Common myeloid progenitor, CD34-positive (primary cell): ENCODE measurements at regions not wholly inside any gene's neighbourhood (a gene's known extent, or its start where the extent isn't known, plus 50 kb on each side); places are given as distances from the start of the nearest gene placed in this dataset.

Experiments used
- CTCF ChIA-PET: fragments of 350-600 bp; sonication (Branson Sonifier 250); formaldehyde crosslinking; loops from one replicate; lab custom pipeline; 2021; ENCODE audit warnings: antibody characterized with exemption; lab: Charles Lee
- POLR2A ChIA-PET: fragments of 350-600 bp; sonication (Branson Sonifier 250); formaldehyde crosslinking; loops from one replicate; lab custom pipeline; 2021; ENCODE audit warnings: antibody characterized with exemption; lab: Charles Lee
- DNase-seq, 3 donors: peaks; one replicate each; pipeline versions ENCODE4 v3.0.0 to v3.0.0-alpha.2; 2013
- H3K27ac ChIP-seq, 2 experiments: 1 replicate in 1 of 2; 2 replicates in 1 of 2; pipeline ENCODE4 v1.7.0; 2013; ENCODE audit warnings: inconsistent platforms in 2 of 2, low read length in 2 of 2, mild to moderate bottlenecking in 2 of 2, low read depth in 1 of 2, moderate library complexity in 1 of 2; ENCODE audit not compliant: severe bottlenecking in 2 of 2, insufficient read depth in 1 of 2, poor library complexity in 1 of 2
- H3K27me3 ChIP-seq, 5 experiments: replicated peaks in 2 of 5; 1 replicate in 3 of 5; 2 replicates in 2 of 5; pipeline versions ENCODE4 v1.6.1 to v1.7.0; 2013; ENCODE audit warnings: low read length in 4 of 5, mild to moderate bottlenecking in 2 of 5, moderate library complexity in 2 of 5, inconsistent platforms in 1 of 5; ENCODE audit not compliant: insufficient read depth in 5 of 5, control insufficient read depth in 4 of 5
- H3K36me3 ChIP-seq, 4 experiments: 1 replicate in 2 of 4; 2 replicates in 2 of 4; pipeline versions ENCODE4 v1.6.1 to v1.7.0; 2013; ENCODE audit warnings: low read length in 3 of 4, control low read depth in 1 of 4, mild to moderate bottlenecking in 1 of 4; ENCODE audit not compliant: control insufficient read depth in 4 of 4, insufficient read depth in 4 of 4
- H3K4me1 ChIP-seq, 4 experiments: 1 replicate in 3 of 4; 2 replicates in 1 of 4; pipeline versions ENCODE4 v1.6.1 to v1.7.1; 2013; ENCODE audit warnings: low read length in 3 of 4, mild to moderate bottlenecking in 3 of 4, control low read depth in 1 of 4, inconsistent platforms in 1 of 4, moderate library complexity in 1 of 4; ENCODE audit not compliant: control insufficient read depth in 4 of 4, insufficient read depth in 4 of 4; ENCODE audit errors: control extremely low read depth in 1 of 4
- H3K4me3 ChIP-seq, 7 experiments: 1 replicate in 4 of 7; 2 replicates in 3 of 7; pipeline versions ENCODE4 v1.5.1 to v1.7.0; 2013; ENCODE audit warnings: mild to moderate bottlenecking in 7 of 7, low read length in 6 of 7, moderate library complexity in 6 of 7, inconsistent platforms in 2 of 7, low read depth in 2 of 7, control low read depth in 1 of 7; ENCODE audit not compliant: insufficient read depth in 4 of 7, control insufficient read depth in 1 of 7; ENCODE audit errors: extremely low read depth in 1 of 7
- H3K9me3 ChIP-seq, 5 experiments: 1 replicate in 4 of 5; 2 replicates in 1 of 5; pipeline versions ENCODE4 v1.6.1 to v1.7.1; 2013; ENCODE audit warnings: low read length in 4 of 5, mild to moderate bottlenecking in 2 of 5, inconsistent platforms in 1 of 5, low read depth in 1 of 5, moderate library complexity in 1 of 5; ENCODE audit not compliant: control insufficient read depth in 4 of 5, insufficient read depth in 2 of 5; ENCODE audit errors: control extremely low read depth in 1 of 5
- WGBS: methylation state at CpG from one replicate; pipeline ENCODE4 v1.1.5; 2013; ENCODE audit not compliant: insufficient coverage; 5-methylcytosine and 5-hydroxymethylcytosine counted together

DNA sequence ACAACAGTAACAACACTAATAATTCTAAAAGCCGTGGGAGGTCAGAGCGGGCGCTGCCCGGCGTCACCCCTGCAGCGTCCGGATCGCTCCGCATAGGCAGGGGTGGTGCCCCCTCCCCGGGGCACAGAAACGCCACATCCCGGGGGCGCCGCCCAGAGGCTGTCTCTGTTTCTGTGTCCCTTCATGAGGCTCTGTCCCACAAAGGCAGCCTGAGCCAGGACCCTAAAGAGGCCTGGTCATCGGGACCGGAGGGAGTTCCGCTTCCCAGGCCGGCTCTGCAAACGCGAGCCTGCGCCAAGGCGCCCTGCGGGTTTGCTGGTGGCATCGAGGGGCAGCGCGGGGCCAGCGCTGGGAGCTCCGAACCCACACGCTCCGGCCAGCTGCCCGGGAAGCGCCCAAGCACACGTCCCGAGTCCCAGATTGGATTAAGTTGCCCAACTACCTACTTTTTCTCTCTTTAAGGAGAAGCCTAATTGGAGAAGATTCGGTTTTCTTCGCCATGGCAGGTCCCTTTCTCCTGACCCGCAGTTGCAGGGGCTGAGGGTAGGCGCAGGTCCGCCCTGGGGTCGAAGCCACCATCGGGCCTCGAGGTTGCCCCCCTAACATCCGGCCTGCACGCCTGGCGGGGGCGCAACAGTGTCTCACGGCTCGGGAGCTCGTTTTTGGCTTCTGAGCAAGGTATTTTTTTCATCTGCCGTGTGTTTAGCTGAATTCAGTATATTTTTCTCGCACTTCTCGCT lies 421.7 kb downstream of the VRK1 start:
- WGBS: under 1% methylated on average over 50 of the region's 52 CpGs
- H3K4me3 ChIP-seq: peak overlapping the region; percentile 23 to 81 (median 67)
- peaks cover 0 to 23% (median 0%) of the 10 kb centered on the region in 5 experiments for H3K27me3 ChIP-seq
- ChIA-PET CTCF (interaction anchor here (1.0 to 1.2 kb wide), 4 partner anchors 20 to 110 kb away, joined by 3 read pairs; no protein-coding TSS in a partner anchor), POLR2A (no interaction called here)
- H3K9me3 ChIP-seq: no peaks in the 10 kb centered on the region
- H3K36me3 ChIP-seq: no peaks in the 10 kb centered on the region
- peak; percentile 25 to 50 (median 28) for DNase-seq
- peaks cover 3 to 45% (median 35%) of the 10 kb centered on the region in 4 experiments for H3K4me1 ChIP-seq
- H3K27ac ChIP-seq: no peak overlapping the region

DNA sequence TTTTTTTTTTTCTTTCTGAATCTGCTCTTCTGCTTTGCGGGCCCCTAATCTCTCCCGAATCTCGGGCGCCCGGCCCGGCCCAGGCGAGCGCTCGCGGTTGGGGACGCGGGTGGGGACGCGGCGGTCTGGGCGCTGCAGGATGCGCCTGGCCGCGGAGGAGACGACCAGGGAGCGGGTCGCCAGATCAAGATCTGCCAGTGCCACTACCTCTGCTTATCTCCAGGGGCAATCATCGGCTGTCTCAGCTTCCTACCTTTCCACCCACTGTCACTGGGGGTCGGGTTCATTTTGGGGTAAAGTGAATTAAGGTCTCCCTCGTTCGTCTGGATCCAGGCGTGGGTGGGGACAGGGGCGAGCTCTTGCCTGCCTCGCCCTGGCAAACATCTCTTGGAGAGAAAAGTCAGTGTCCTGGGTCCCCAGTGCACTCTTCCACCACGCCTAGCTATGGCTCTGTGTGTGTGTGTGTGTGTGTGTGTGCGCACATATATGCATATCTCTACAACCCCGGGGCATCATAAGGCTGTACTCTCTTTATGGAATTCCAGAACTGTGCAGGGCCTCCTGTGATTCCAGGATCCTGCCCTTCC lies 422.3 kb downstream of the VRK1 start:
- Histone ChIP-seq H3K4me3 (peak overlapping the region in 6 of 7 experiments; percentile 55 to 81 (median 68)), H3K27ac (no peak overlapping the region), H3K36me3 (no peaks in the 10 kb centered on the region), H3K4me1 (peaks cover 3 to 48% (median 38%) of the 10 kb centered on the region in 4 experiments), H3K9me3 (no peaks in the 10 kb centered on the region), H3K27me3 (peaks cover 0 to 23% (median 0%) of the 10 kb centered on the region in 5 experiments)
- WGBS: 3% methylated on average over 23 of the region's 32 CpGs
- peak; percentile 10 to 61 (median 47) for DNase-seq
- ChIA-PET POLR2A (no interaction called here), CTCF (interaction anchor here (1.0 to 1.2 kb wide), 3 partner anchors 20 to 110 kb away, joined by 3 read pairs; no protein-coding TSS in a partner anchor)

DNA sequence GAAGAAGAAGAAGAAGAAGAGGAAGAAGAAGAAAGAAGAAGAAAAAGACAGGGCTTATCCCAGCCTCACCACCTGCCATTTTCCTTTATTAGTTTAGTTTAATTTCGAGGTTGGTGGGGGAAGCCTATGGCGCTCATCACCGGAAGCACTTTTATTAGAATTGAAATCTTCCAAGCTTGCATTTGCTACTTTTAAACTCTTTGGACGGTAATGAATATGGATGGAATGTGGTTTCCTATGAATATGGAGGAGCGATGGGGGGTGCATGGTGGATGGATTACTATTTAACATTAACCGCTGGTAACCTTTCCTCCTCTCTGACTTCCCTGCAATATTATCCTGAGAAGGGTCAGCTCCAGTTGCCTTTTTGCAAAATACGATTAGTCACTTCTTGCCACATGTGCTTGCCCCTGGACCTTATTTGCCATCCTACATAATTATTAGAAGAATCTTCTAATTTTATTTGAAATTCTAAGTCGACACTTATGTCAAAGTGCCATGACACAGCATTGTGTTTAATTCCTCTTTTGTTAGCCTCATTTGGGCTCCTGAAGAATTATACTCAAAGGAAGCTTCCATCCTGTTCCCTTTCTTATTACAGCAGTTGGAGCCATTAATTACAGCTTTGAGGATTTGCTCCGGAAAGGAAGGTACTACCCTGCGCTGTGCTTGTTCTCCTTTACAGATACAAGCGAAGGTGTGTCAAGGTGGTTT lies 424.5 kb downstream of the VRK1 start:
- peaks cover 0 to 23% (median 0%) of the 10 kb centered on the region in 5 experiments for H3K27me3 ChIP-seq
- CTCF ChIA-PET: interaction anchor here (1.0 to 2.6 kb wide), 3 partner anchors 27 to 52 kb away, joined by 3 to 8 read pairs (median 3); no protein-coding TSS in a partner anchor

DNA sequence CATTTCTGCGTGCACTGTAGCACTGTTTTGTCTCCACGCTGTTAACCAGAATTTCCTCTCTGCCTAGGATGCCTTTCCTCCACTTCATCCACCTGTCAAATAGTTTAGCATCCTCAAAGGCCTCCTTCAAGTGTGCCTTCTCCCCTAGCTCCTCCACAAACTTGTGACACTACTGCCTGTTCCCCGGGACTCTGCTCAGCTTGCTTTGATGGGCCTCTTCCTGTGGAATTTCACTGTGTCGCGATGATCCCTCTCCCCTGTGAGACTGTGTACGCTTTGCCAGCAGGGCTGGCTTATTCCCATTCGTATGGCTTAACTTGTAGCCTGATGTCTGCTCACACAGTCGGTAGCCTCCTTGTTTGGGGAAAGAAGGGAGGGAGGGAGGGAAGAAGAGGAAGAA lies 426.8 kb downstream of the VRK1 start:
- Histone ChIP-seq H3K27me3 (peaks cover 0 to 14% (median 1%) of the 10 kb centered on the region in 5 experiments), H3K4me1 (peaks cover 3 to 30% (median 21%) of the 10 kb centered on the region in 4 experiments), H3K36me3 (no peaks in the 10 kb centered on the region), H3K4me3 (no peak overlapping the region), H3K9me3 (no peaks in the 10 kb centered on the region), H3K27ac (no peak overlapping the region)
- ChIA-PET POLR2A (no interaction called here), CTCF (interaction anchor here (2.6 kb wide), 1 partner anchor 25 kb away, joined by 8 read pairs; no protein-coding TSS in a partner anchor)
- DNase-seq: no peak
- WGBS: 44% methylated on average over 3 of the region's 8 CpGs

More for the DNA sequence above, 424.5 kb downstream of the VRK1 start:
- Histone ChIP-seq H3K4me1 (peaks cover 3 to 48% (median 38%) of the 10 kb centered on the region in 4 experiments), H3K9me3 (no peaks in the 10 kb centered on the region), H3K4me3 (no peak overlapping the region), H3K36me3 (no peaks in the 10 kb centered on the region), H3K27ac (no peak overlapping the region)
- POLR2A ChIA-PET: no interaction called here
- 54% methylated on average over 8 of the region's 11 CpGs for WGBS
- peak; percentile 11 to 55 (median 50) for DNase-seq

DNA sequence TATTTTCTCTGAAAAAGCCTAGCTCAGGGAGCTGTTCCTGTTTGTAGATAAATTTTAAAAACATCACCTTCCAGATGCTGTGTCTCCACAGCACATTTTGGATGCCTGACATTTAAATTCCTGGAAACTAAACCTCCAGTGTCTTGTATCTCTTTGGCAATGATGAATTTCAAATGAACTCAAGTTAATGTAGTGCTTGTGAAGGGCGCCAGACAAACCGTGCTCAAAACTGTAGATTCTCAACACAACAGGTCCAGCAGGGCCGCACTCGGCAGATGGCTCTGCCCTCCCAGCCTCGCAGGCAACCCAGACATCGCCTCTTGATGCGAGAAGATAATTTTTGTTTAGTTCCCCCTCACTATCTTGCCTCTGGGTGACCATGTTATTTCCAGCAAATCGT lies 432.9 kb downstream of the VRK1 start:
- no peak overlapping the region for H3K27ac ChIP-seq
- CTCF ChIA-PET: no interaction called here
- H3K4me1 ChIP-seq: peaks cover 0 to 2% (median 0%) of the 10 kb centered on the region in 4 experiments
- 100% methylated on average over 5 of the region's 8 CpGs for WGBS
- POLR2A ChIA-PET: no interaction called here
- peaks cover 0 to 2% (median 0%) of the 10 kb centered on the region in 5 experiments for H3K27me3 ChIP-seq
- no peaks in the 10 kb centered on the region for H3K36me3 ChIP-seq
- no peak overlapping the region for H3K4me3 ChIP-seq
- DNase-seq: no peak
- H3K9me3 ChIP-seq: no peaks in the 10 kb centered on the region

DNA sequence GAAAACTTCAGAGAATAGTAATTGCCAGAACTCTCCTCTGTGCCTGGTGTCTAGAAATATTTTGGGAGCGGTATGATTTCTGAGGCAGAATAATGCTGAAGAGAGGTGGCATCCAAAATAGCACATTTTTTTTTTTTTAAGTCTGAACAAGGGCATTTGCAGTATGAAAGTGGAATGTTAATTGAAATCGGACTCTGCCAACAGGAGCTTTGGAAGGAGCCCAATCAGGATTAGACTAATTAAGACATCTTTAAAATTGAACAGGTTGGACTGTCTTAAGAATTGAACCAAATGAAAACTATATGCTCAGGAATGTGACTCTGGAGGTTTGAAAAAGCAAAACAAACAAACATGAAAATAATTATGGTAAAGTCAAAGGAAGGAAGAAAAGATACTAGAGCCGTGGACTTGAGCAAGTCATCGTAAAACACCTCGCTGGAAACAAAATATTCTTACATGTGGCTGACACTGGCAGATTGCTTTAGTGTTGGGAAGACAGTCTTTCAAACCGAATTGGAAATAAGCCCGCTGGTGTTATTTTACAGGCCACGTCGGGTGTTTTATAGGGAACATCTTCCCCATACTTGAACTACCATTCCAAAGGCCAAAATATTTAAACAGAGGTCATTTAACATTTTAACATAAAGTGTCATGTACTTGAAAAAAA lies 436.3 kb downstream of the VRK1 start:
- Histone ChIP-seq H3K27ac (no peak overlapping the region), H3K4me3 (no peak overlapping the region)

More for the DNA sequence above, 436.3 kb downstream of the VRK1 start:
- ChIA-PET CTCF (no interaction called here), POLR2A (no interaction called here)
- Histone ChIP-seq H3K36me3 (no peaks in the 10 kb centered on the region), H3K27me3 (peaks cover 0 to 1% (median 0%) of the 10 kb centered on the region in 5 experiments), H3K4me1 (peaks cover 0 to 5% (median 2%) of the 10 kb centered on the region in 4 experiments), H3K9me3 (no peaks in the 10 kb centered on the region)
- WGBS: 88% methylated on average over 8 of the region's 9 CpGs
- DNase-seq: no peak
